ENCODE measurements at regions not wholly inside any gene's neighbourhood (a gene's known extent, or its start where the extent isn't known, plus 50 kb on each side); places are given as distances from the start of the nearest gene placed in this dataset.

- no peak for TF ChIP-seq CTCF (IDR thresholded peaks at IDR 0.05; ENCODE audit: low read depth, low read length)
- no peak for TF ChIP-seq EZH2phosphoT487 (IDR thresholded peaks at IDR 0.05; ENCODE audit: low read depth)
Measured at GRCh38 chr6:92753956-92754355, 665.4 kb downstream of the EPHA7 start.

Data from OCI-LY3 (cell line).